CD4-positive, alpha-beta T cell (primary cell): ENCODE measurements at regions not wholly inside any gene's neighbourhood (a gene's known extent, or its start where the extent isn't known, plus 50 kb on each side); places are given as distances from the start of the nearest gene placed in this dataset.

Experiments used
- ATAC-seq: fragments of 200-7000 bp; cut with Tn5 transposase; one replicate; pipeline ENCODE4 v1.10.0; 2022; ENCODE audit warnings: mild to moderate bottlenecking; ENCODE audit not compliant: poor library complexity
- CTCF ChIA-PET: fragments of 350-600 bp; sonication (Branson Sonifier 250); formaldehyde crosslinking; loops from one replicate; lab custom pipeline; 2021; ENCODE audit warnings: antibody characterized with exemption, inconsistent platforms; lab: Charles Lee
- POLR2A ChIA-PET: fragments of 350-600 bp; sonication (Branson Sonifier 250); formaldehyde crosslinking; loops from one replicate; lab custom pipeline; 2021; ENCODE audit warnings: antibody characterized with exemption, inconsistent platforms; lab: Charles Lee
- DNase-seq, 14 experiments: peaks; one replicate each; pipeline ENCODE4 v3.0.0-alpha.2; 2013 to 2020; ENCODE audit warnings: mixed read lengths in 2 of 14
- H3K27ac ChIP-seq, 2 donors: one replicate each; pipeline versions ENCODE4 v1.5.1 to v1.7.0; 2013; ENCODE audit warnings: low read length in 2 of 2, low read depth in 1 of 2, mild to moderate bottlenecking in 1 of 2
- H3K27me3 ChIP-seq, 2 experiments: 1 replicate in 1 of 2; 2 replicates in 1 of 2; pipeline versions ENCODE4 v1.6.1 to v1.7.0; 2013; ENCODE audit warnings: low read length in 2 of 2, control low read depth in 1 of 2, mild to moderate bottlenecking in 1 of 2, moderate library complexity in 1 of 2; ENCODE audit not compliant: insufficient read depth in 2 of 2, control insufficient read depth in 1 of 2
- H3K36me3 ChIP-seq: one replicate; pipeline ENCODE4 v1.6.1; 2013; ENCODE audit warnings: low read length, control low read depth; ENCODE audit not compliant: insufficient read depth
- H3K4me1 ChIP-seq: one replicate; pipeline ENCODE4 v1.6.1; 2013; ENCODE audit warnings: low read length, control low read depth; ENCODE audit not compliant: insufficient read depth
- H3K4me3 ChIP-seq: one replicate; pipeline ENCODE4 v1.5.1; 2013; ENCODE audit warnings: mild to moderate bottlenecking, low read length, moderate library complexity
- H3K9me3 ChIP-seq, 2 experiments: 1 replicate in 1 of 2; 2 replicates in 1 of 2; pipeline versions ENCODE4 v1.6.1 to v1.7.0; 2013; ENCODE audit warnings: low read length in 2 of 2, mild to moderate bottlenecking in 2 of 2, control low read depth in 1 of 2, moderate library complexity in 1 of 2; ENCODE audit not compliant: control insufficient read depth in 1 of 2, insufficient read depth in 1 of 2
- H3K27ac Mint-ChIP-seq: one replicate; pipeline ENCODE4 v1.8.0; 2020; ENCODE audit warnings: mixed read lengths
- H3K27me3 Mint-ChIP-seq: one replicate; pipeline ENCODE4 v1.8.0; 2021; ENCODE audit warnings: mixed read lengths
- H3K36me3 Mint-ChIP-seq: one replicate; pipeline ENCODE4 v1.8.0; 2021; ENCODE audit warnings: low read depth, mixed read lengths
- H3K4me1 Mint-ChIP-seq: one replicate; pipeline ENCODE4 v1.8.0; 2021; ENCODE audit warnings: low read depth, mixed read lengths
- H3K4me3 Mint-ChIP-seq: one replicate; pipeline ENCODE4 v1.8.0; 2020; ENCODE audit warnings: mild to moderate bottlenecking, mixed read lengths
- H3K9me3 Mint-ChIP-seq: one replicate; pipeline ENCODE4 v1.8.0; 2020; ENCODE audit warnings: mixed read lengths
- CTCF ChIP-seq: fragments of 200-600 bp; IDR thresholded peaks from one replicate; pipeline ENCODE4 v1.8.0; 2022; ENCODE audit warnings: antibody characterized with exemption, mild to moderate bottlenecking
- intact Hi-C, 2 experiments: fragments of 100-400 bp; cut with DNase I in 1 of 2; cut with micrococcal nuclease in 1 of 2; formaldehyde crosslinking; loops; one replicate each; pipeline versions ENCODE4 v1.15.1 to v1.9.0; 2023 to 2025; cut with DNase I, micrococcal nuclease

GRCh38 chrX:150150780-150151125 lies 212.4 kb upstream of the MAMLD1 start:
- POLR2A ChIA-PET, result no interaction called here
- Histone ChIP-seq H3K27ac (no peak overlapping the region), H3K9me3 (no peaks in the 10 kb centered on the region), H3K27me3 (no peaks in the 10 kb centered on the region), H3K36me3 (no peaks in the 10 kb centered on the region), H3K4me3 (no peak overlapping the region), H3K4me1 (no peaks in the 10 kb centered on the region)
- Mint-ChIP-seq H3K4me3 (no peak overlapping the region), H3K27me3 (no peaks in the 10 kb centered on the region), H3K4me1 (no peaks in the 10 kb centered on the region), H3K27ac (no peak overlapping the region), H3K9me3 (no peaks in the 10 kb centered on the region), H3K36me3 (no peaks in the 10 kb centered on the region)
- ATAC-seq (no peak), DNase-seq (no peak)
- no peak for TF ChIP-seq CTCF
- CTCF ChIA-PET, result no interaction called here
- intact Hi-C loops, result no loop called here

GRCh38 chrX:150152036-150152435 lies 211.1 kb upstream of the MAMLD1 start:
- Histone ChIP-seq H3K36me3 (no peaks in the 10 kb centered on the region), H3K27ac (no peak overlapping the region), H3K9me3 (no peaks in the 10 kb centered on the region), H3K4me1 (no peaks in the 10 kb centered on the region), H3K27me3 (no peaks in the 10 kb centered on the region), H3K4me3 (no peak overlapping the region)
- intact Hi-C loops, result no loop called here
- ChIA-PET CTCF (no interaction called here), POLR2A (no interaction called here)
- DNase-seq (no peak), ATAC-seq (no peak)
- no peak overlapping the region for H3K4me3 Mint-ChIP-seq
- H3K4me1 Mint-ChIP-seq, result no peaks in the 10 kb centered on the region
- H3K36me3 Mint-ChIP-seq, result no peaks in the 10 kb centered on the region
- no peaks in the 10 kb centered on the region for H3K9me3 Mint-ChIP-seq
- no peak overlapping the region for H3K27ac Mint-ChIP-seq
- H3K27me3 Mint-ChIP-seq, result no peaks in the 10 kb centered on the region
- TF ChIP-seq CTCF, result no peak

- Mint-ChIP-seq H3K27ac (no peak overlapping the region), H3K36me3 (no peaks in the 10 kb centered on the region), H3K4me3 (no peak overlapping the region), H3K9me3 (no peaks in the 10 kb centered on the region), H3K27me3 (no peaks in the 10 kb centered on the region), H3K4me1 (no peaks in the 10 kb centered on the region)
- no peaks in the 10 kb centered on the region for H3K27me3 ChIP-seq
- H3K4me3 ChIP-seq, result no peak overlapping the region
- H3K9me3 ChIP-seq, result no peaks in the 10 kb centered on the region
- TF ChIP-seq CTCF, result no peak
- ChIA-PET POLR2A (no interaction called here), CTCF (no interaction called here)
- no peaks in the 10 kb centered on the region for H3K36me3 ChIP-seq
- intact Hi-C loops, result no loop called here
- no peak overlapping the region for H3K27ac ChIP-seq
- no peaks in the 10 kb centered on the region for H3K4me1 ChIP-seq
- ATAC-seq (no peak), DNase-seq (no peak)
These were observed 210.6 kb upstream of the MAMLD1 start for GRCh38 chrX:150152546-150152945.
